ENCODE measurements at regions not wholly inside any gene's neighbourhood (a gene's known extent, or its start where the extent isn't known, plus 50 kb on each side); places are given as distances from the start of the nearest gene placed in this dataset.
"Not testable (repeated sequence)": the region's sequence is repeated elsewhere in the genome, so short reads cannot be mapped to it uniquely, and the experiment has no call there.

DNA sequence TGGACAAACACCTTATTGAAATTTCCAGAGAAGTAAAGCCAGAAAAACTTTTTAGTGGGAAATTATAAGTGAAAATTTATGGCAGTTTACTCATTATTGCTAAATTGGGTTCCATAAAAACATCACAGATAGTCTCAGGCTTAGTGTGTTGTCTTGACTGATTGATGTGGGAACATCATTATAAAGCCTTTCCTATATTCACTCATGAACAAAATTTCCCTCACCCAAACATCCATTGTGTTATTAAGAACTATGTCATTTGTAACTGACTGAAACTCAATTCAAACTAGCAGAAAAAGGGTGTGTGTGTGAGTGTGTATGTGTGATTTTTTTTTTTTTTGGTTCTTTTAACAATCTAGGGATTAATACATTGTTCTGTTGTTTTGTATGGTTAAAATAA, 143.7 kb upstream of the SEMA6A start:
- DNase-seq (ENCODE audit: insufficient read length, low spot score) (no peak), FAIRE-seq (no peak)

DNA sequence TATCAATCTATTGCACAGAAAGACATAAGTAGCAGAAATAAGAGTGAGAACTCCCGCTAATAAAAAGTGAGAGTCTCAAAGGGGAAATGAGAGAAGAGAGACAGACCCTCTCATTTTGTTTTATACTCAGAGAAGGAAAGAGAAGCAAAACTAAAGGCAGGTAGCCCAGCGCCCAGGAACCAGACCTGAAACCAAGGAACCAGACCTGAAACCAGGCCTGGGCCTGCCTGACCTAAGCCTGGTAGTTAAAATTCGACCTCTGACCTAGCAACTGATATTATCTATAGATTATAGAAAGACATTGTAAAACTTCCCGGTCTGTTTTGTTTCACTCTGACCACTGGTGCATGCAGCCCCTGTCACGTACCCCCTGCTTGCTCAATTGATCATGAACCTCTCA, 134.5 kb upstream of the SEMA6A start:
- DNase-seq (ENCODE audit: insufficient read length, low spot score) (no peak), FAIRE-seq (peak; percentile 76)

DNA sequence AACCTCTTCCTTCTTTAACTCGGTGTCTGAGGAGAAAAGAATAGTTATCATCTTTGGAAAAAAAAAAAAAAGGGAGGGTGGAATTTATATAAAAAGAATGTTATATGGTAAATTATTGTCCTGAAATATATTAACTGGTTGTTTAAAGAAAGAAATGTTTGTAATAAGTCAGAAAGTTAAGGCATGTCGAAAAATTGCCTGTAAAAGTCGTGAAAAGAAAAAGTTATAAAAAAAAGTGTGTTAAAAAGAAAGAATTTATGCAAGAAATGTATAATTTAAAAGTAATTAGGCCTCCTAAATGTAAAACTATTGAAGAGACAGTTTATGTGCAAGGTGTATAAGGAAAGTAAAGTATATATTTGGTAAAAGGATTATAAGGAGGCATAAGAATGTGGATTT, 130.5 kb upstream of the SEMA6A start:
- not testable (repeated sequence) for FAIRE-seq; DNase-seq (ENCODE audit: insufficient read length, low spot score)

DNA sequence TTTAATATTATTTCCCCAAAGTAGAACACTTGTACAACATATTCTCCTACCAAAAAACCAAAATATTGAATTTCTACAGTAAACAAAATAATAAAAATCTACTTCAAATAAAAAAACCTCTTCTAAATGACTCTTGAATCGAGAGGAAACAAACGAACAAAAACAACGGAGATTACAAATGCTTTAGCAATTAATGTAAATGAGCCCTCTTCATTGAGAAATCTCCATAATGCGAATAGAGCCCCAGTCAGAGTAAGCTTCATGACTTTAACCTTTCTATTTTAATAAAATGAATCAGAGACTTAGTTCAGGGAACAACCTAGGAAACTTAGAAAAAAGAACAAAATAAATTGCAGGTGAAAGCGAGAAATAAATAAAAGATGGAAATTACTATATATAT, 129.3 kb upstream of the SEMA6A start:
- no peak for DNase-seq (ENCODE audit: insufficient read length, low spot score)
- no peak for FAIRE-seq

DNA sequence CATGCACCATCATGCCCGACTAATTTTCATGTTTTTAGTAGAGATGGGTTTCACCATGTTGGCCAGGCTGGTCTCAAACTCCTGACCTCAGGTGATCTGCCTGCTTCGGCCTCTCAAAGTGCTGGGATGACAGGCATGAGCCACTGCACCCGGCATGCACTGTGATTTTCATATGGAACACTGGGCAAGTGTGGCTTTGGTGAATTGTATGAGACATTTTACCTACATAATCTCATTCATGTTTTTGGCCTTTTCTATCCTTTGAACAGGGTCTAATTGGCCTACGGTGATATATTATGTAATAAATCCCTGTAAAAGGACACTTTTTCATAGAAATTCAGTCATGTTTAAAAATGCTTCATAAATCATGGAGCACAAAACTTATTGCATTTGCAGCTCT, 128.7 kb upstream of the SEMA6A start:
- FAIRE-seq (no peak), DNase-seq (ENCODE audit: insufficient read length, low spot score) (no peak)

DNA sequence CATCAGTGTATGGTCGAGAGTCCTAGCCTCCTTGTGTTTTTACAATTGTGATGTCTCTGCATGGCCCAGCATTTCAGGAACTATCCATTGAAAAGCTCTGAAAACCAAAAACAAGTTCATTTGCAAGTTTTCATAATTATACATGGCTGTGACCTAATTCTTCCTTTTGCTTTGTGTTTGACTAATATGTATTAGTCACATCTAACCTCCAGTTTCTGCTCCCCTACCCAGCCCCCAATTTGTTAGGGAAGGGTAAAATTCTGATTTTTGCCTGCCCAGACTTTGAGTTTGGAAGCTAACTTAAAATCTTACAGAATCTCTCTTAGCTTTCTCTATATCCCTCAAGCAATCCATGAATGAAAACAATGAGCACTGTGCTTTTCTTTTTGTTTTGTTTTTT, 128.2 kb upstream of the SEMA6A start:
- DNase-seq (ENCODE audit: insufficient read length, low spot score): no peak
- peak; percentile 18 for FAIRE-seq

DNA sequence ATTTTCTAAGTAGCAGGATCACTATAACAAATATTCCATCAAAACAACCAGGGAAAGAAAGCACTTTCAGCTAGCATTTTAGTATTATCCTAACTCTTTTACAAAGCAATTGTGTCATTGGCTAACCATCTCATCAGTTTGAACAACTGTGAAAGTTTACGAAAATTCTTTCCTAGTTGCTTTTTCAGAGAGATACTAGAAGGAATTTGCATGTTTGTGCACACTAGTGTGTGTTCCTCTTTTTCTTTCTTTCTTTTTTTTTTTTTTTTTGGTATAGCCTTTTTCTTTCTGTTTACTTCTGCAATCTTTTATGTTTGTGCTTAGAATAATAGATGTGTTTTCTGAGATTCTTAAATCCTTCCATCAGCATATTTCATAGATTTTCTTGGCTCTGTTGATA, 124.7 kb upstream of the SEMA6A start:
- no peak for DNase-seq (ENCODE audit: insufficient read length, low spot score)
- no peak for FAIRE-seq

DNA sequence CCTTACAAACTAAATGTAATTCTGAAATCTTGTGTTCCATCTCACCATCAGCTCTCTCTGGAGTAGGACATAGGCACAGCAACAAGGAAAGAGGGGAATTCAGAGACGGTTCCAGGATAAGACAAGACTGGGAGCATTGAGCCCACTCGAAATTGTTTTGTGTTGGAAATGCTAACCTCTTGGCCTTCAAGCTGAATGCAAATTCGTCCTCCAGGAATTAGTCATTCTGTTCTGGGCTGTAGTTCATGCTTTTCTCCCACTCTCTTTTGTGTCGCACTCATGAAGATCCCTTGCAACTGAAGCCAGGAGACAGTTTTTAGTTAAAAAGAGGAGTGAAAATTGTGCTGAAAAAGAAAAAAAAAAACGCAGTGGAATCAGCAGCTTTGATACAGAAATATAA, 121.7 kb upstream of the SEMA6A start:
- DNase-seq (ENCODE audit: insufficient read length, low spot score) (no peak), FAIRE-seq (peak; percentile 71)

DNA sequence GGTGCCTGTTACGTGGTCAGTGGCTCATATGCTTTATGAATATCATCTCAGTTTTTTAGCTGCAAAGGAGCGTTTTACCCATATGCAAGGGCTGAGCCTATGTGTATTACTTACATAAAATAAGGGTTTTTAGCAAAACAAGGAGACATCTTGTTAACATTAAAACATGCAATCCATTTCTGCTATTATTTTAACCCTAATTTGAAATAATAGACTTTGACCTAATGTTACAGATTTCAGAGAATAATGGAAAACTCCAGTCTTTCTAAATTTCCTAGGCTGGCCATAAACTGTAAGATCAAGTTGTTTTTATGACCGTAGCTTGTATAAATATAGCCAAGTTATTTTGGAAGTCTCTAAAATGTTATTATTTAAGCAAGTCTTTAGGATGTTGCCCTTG, 121.1 kb upstream of the SEMA6A start:
- no peak for FAIRE-seq
- no peak for DNase-seq (ENCODE audit: insufficient read length, low spot score)

DNA sequence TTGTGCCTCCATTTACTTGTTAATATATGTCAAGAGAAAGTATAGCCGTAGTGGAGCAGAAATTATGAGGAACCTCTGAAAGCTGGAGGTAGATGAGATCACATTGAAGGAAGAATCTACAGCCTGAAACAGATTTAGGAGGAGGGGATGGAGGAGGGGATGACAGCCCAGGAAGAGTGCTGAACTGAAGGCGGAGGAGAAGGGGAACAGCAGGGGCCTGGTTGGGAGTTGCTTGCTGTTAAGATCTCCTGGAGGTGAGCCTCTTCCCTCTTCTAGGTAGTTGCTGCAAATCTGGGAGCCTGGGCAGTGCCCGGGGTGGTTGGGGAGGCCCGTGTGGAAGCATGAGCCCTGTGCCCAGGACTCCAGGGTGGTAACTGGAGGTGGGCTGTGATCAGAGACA, 111.8 kb upstream of the SEMA6A start:
- FAIRE-seq (no peak), DNase-seq (ENCODE audit: insufficient read length, low spot score) (no peak)

DNA sequence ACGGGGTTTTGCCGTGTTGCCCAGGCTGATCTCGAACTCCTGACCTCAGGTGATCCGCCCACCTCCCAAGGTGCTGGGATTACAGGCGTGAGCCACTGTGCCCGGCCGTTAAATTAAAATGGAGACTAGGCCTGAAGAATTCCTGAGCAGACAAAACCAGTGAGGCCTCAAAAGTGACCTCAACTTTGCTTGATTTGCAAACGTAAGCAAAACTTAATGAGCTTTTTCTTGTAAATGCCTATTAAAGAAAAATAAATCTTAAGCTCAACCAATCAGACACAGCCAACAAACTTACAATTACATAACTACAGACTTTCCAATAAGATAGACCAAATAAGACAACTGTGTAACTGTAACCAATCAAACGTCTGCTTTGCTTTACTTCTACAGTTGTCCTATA, 111.3 kb upstream of the SEMA6A start:
- DNase-seq (ENCODE audit: insufficient read length, low spot score) (no peak), FAIRE-seq (no peak)

DNA sequence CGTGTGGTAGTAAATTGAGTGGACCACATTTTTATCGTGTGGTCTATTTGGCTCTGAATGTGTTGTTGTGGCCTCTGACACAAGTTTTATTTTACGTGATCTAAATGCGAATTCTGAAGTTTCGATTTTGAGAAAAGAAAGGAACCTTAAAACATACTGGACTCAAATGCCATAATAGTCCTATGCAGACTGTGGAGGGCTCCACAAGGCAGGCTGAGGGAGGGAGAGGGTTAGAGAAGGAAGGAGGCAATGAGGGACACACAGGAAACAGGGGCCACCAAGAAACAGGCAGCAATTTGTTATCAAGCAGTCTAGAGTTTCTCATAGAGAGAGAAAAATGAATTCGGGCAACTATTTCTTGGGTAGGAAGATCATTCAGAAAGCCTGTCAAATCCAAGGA, 110.4 kb upstream of the SEMA6A start:
- no peak for FAIRE-seq
- no peak for DNase-seq (ENCODE audit: insufficient read length, low spot score)

DNA sequence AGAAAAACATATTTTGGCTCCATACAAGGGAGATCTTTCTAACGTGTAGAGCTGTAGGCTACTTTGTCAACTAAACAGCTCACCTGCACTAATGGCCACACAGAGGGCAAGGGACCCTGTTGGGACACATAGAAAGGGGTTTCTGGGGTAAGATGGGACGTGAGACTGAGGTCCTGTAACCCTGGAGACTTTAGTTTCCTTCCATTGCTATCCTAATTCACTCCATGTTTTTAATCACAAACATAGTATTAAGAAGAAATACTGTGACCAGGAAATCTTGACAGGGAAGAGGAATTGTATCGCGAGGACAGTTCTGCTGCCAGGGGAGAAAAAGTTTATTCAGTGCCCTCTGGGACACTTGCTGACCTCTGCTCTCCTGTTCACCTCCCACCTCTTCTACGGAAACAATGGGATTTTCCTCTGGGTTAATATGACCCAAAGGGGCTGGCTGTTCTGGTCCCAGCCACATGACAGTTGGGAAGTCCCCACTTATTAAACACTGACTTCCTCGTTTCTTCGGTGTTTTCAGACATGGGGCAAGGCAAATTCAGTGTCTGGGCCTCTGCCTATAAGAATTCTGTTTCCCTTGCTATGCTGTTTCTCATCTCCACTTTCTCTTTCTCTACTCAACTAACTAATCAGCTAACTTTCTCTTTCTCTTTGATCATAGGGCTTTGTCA, 106.9 kb upstream of the SEMA6A start:
- FAIRE-seq (peak; percentile 96), DNase-seq (ENCODE audit: insufficient read length, low spot score) (peak; percentile 40)

DNA sequence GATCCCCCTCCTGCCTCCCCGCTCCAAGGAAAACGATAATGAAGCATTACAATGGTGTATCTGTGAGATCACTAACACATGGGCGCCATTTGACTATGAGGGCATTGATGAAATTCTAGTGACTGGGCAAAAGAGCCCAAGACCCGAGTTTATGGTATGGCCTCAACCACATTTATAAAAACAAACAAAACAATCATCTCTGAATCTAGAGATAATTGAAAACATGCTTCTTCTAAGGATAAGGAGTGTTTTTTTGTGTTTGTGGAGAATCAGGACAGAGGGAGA, 100.9 kb upstream of the SEMA6A start:
- DNase-seq (ENCODE audit: insufficient read length, low spot score): no peak
- FAIRE-seq: no peak

DNA sequence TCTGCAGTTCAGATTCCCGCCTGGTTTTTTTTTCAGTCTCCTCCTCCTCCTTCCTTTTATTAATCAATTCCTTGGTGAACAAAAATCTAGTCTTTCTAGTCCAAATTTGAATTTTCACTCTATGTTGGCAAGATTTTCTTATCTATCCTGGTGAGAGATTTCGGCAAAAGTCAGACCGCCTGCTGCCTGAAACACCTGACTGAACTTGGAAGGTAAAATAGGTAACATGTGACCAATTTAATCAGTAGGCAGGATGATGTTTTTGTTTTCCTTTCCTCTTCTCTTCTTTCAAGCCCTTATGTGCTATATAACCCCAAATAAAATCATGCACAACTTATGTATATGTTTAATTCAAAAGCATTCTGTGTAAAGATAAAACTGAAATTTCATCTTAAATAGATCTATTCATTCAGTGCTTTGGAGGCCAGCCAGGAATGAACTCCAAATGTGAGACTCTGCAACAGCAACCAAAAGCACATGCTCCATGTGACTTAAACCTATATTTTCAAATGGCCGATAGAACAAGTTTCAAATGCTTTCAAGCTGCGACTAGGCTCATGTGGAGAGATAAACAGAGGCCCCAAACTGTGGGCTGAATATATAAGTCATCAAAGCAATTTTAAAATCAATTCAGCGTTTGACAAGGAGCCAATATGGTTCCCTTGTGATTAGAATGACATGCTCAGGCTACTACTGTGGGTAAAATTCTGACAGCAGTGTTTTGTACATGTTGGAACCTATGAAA, 100.4 kb upstream of the SEMA6A start:
- no peak for FAIRE-seq

DNA sequence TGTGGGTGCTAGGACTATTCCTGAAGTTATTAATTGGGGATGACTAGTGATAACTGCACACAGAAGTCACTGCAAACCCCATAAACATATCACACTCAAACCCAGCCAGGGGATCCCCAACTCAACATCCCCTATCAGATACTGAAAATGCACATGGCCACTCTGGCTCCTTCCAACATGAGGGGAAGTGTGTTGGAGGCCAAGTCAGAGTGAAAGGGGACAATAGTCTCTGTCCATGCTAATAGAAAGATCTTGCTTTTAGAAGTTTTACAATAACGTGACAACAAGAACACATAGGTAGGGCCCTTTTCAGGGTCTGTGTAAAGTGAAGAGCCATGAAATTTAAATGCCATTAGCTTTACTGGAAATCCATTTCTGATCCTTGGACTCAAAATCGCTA, 98.8 kb upstream of the SEMA6A start:
- no peak for DNase-seq (ENCODE audit: insufficient read length, low spot score)

More for the DNA sequence above, 100.4 kb upstream of the SEMA6A start:
- no peak for DNase-seq (ENCODE audit: insufficient read length, low spot score)

DNA sequence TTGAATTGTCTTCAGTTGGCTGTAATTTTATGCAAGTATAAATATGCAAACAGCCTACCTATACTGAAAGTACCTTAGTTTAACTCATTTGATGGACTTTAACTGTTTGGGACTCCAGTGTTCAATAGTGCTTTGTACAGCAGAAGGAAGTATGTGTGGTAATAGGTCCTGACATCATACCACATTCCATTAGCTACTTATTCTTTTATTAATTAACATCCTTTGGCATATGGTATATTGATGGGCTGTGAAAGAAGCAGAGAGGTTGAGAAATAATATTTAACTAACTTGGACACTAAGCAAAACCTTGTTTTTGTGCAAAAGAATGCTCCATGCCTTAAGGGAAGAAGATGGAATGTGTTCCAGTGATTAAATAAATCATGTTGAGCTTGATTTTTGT, 97.6 kb upstream of the SEMA6A start:
- FAIRE-seq: peak; percentile 21

More for the DNA sequence above, 98.8 kb upstream of the SEMA6A start:
- FAIRE-seq: peak; percentile 80

DNA sequence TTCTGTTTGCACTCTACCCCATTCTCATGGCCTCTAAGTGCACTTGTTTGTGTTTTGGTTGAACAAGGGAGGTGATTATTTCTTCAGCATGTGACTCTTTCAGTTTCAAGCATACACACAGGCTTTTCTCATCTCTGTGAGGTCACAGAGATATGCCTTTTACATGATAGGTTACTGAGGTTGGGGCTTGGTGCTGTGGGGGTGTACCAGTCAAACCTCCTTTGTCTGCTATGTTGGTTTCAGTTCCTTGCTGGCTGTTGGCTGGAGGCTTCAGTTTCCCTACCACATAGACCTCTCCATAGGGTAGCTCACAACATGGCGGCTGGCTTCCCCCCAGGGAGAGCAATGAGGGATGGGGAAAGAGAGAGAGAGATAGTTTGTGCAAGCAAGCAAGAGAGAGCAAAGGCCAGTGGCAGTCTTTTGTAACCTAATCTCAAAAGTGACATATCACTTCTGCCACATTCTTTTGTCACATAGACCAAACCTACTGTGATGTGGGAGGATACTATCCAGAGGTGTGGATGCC, 96.7 kb upstream of the SEMA6A start:
- peak; percentile 31 for DNase-seq (ENCODE audit: insufficient read length, low spot score)

More for the DNA sequence above, 97.6 kb upstream of the SEMA6A start:
- DNase-seq (ENCODE audit: insufficient read length, low spot score): no peak

DNA sequence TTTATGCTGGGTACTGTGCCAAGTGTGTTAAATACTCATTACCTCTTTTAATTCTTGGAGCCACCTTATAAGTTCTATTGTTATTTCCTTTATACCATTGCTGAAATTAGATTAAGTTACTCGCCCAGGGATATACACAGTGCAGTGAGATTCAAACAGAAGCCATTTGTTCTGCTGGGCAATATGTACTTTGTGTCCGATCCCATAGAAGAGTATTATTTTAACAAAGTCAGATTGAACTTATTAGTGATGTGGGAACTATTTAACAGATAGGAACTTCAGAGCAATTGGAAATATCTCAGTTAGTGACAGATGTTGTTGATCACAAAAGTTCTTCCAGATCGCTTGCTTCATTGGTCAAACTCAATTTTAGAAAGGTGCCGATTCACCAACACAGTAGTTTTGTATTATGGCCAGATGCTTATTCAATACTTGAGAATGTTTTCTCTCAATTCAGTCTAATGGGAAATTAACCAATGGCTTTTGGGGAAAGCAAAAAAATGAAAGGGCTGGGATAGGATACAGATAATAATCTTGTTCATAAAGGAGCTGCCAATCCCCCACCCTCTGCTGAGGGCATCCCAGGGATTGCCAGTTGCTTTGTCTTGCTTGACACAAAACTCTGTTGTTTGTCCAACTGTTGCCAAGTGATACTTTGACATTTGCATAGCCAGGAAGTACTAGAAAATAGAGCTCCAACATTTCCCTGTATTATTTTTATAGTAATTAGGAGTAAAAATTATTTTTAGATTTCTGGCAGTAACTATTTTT, 94.8 kb upstream of the SEMA6A start:
- DNase-seq (ENCODE audit: insufficient read length, low spot score): no peak
- peak; percentile 8 for FAIRE-seq

More for the DNA sequence above, 96.7 kb upstream of the SEMA6A start:
- FAIRE-seq: peak; percentile 98

DNA sequence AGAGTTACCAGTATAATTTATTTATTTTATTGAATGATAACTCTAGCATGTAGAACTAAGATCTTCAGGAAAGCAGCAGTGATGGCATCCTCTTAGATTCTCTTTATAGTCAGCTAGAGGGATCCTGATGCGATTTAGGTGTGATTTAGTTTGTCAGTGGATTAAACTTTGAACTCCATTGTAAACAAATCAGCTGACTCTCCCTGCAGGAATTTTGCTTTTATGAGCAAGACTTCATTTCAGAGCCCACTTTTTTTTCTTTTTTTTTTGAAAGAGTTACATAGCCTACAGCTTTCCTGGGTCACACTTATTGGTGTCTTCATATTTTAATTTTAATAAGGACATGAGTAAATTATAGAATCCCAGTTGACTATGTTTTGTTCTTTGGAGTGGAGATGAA, 93.8 kb upstream of the SEMA6A start:
- DNase-seq (ENCODE audit: insufficient read length, low spot score): no peak
- FAIRE-seq: no peak

DNA sequence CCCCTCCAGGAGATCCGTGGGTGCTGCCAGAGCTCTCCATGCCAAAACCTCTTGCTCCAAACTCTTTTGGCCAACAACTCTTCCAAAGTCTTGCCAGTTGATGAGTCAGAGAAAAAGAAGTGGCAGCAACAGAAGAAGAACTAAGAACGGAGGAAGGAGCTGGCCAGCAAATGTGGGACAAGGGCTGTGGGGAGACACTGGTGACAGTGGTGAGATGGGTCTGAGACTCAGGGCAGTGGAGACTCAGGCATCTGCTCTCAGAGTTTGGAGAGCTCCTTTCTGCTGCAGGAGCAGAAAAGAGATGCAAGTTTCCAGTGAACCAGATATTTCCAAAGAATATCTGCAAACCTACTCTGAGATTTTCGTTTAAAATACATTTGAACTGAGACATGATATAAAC, 92.3 kb upstream of the SEMA6A start:
- DNase-seq (ENCODE audit: insufficient read length, low spot score): no peak
- no peak for FAIRE-seq

DNA sequence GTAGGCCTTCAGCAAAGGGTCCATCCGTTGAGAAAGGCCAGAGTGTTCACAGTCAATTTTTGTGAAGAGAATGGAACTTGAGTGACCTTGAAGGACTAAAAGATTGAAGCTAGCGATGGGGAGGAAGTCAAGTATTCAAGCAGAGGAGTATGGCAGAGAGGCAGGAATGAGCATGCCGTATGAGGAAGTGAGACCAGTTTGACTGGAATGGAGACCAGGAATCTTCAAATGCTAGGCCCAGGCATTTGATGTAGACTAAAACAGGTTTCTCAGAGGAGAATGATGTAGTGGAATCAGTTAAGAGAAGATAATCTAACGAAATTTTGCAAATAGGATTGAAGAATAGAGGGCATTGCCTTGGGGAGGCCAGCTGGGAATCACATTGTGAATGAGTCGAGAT, 90.4 kb upstream of the SEMA6A start:
- DNase-seq (ENCODE audit: insufficient read length, low spot score) (no peak), FAIRE-seq (no peak)
